ENCODE measurements at regions not wholly inside any gene's neighbourhood (a gene's known extent, or its start where the extent isn't known, plus 50 kb on each side); places are given as distances from the start of the nearest gene placed in this dataset.

- TF ChIP-seq POLR2A (IDR thresholded peaks at IDR 0.05; ENCODE audit: low read length) (no peak), GATA1 (IDR thresholded peaks at IDR 0.05; ENCODE audit: low read depth, low read length) (no peak)
Measured at GRCh38 chr13:40494946-40495620, 171.4 kb downstream of the FOXO1 start.

Measured in erythroblast (primary cell).